HepG2 (cell line): ENCODE measurements at regions not wholly inside any gene's neighbourhood (a gene's known extent, or its start where the extent isn't known, plus 50 kb on each side); places are given as distances from the start of the nearest gene placed in this dataset.
A peak's percentile ranks its signal among the peaks of the same experiment; 100 is the strongest.

Experiments
- ATF2 ChIP-seq: sonication (generic); formaldehyde crosslinking; IDR thresholded peaks from 2 replicates; pipeline ENCODE4 v1.4.0; 2020; ENCODE audit warnings: missing genetic modification reagents
- ATF5 ChIP-seq: sonication (generic); formaldehyde crosslinking; IDR thresholded peaks from 2 replicates; pipeline ENCODE4 v1.4.0; 2020; ENCODE audit warnings: mild to moderate bottlenecking, low read depth, missing genetic modification reagents
- BCL6 ChIP-seq: IDR thresholded peaks from 2 replicates; pipeline ENCODE4 v1.6.1; 2016; ENCODE audit warnings: missing genetic modification reagents, missing compliant biosample characterization
- ELF3 ChIP-seq: IDR thresholded peaks from 2 replicates; pipeline ENCODE4 v1.6.1; 2016; ENCODE audit warnings: missing genetic modification reagents, missing compliant biosample characterization
- HOXA5 ChIP-seq: sonication (generic); formaldehyde crosslinking; IDR thresholded peaks from 2 replicates; pipeline ENCODE4 v1.4.0; 2020; ENCODE audit warnings: missing genetic modification reagents
- HOXD1 ChIP-seq: sonication (generic); formaldehyde crosslinking; IDR thresholded peaks from 2 replicates; pipeline ENCODE4 v1.5.0; 2020; ENCODE audit warnings: missing genetic modification reagents
- PHF21A ChIP-seq: sonication (generic); formaldehyde crosslinking; IDR thresholded peaks from 2 replicates; pipeline ENCODE4 v1.5.0; 2020; ENCODE audit warnings: mild to moderate bottlenecking, missing genetic modification reagents
- RBAK ChIP-seq: sonication (generic); formaldehyde crosslinking; IDR thresholded peaks from 2 replicates; pipeline ENCODE4 v1.5.1; 2020; ENCODE audit warnings: mild to moderate bottlenecking, missing genetic modification reagents
- SAP130 ChIP-seq: IDR thresholded peaks from 2 replicates; pipeline ENCODE4 v1.6.1; 2016; ENCODE audit warnings: low read depth
- SCMH1 ChIP-seq: sonication (generic); formaldehyde crosslinking; IDR thresholded peaks from 2 replicates; pipeline ENCODE4 v1.9.0; 2021; ENCODE audit warnings: missing genetic modification reagents, mild to moderate bottlenecking, borderline replicate concordance
- SIX4 ChIP-seq: sonication (generic); formaldehyde crosslinking; IDR thresholded peaks from 2 replicates; pipeline ENCODE4 v1.4.0; 2020; ENCODE audit warnings: missing genetic modification reagents
- ZBTB7A ChIP-seq: sonication (generic); formaldehyde crosslinking; IDR thresholded peaks from 2 replicates; pipeline ENCODE4 v1.8.0; 2022; ENCODE audit warnings: mild to moderate bottlenecking, missing genetic modification reagents
- ZFP37 ChIP-seq: sonication (generic); formaldehyde crosslinking; IDR thresholded peaks from 2 replicates; pipeline ENCODE4 v1.4.0; 2020; ENCODE audit warnings: missing genetic modification reagents, borderline replicate concordance
- ZNF30 ChIP-seq: sonication (generic); formaldehyde crosslinking; IDR thresholded peaks from 2 replicates; pipeline ENCODE4 v1.5.0; 2020; ENCODE audit warnings: mild to moderate bottlenecking, missing genetic modification reagents
- ZSCAN25 ChIP-seq: sonication (generic); formaldehyde crosslinking; IDR thresholded peaks from 2 replicates; pipeline ENCODE4 v1.8.0; 2022; ENCODE audit warnings: mild to moderate bottlenecking, missing genetic modification reagents
- TF ChIP-seq, protein P1 (sequence below): sonication (generic); formaldehyde crosslinking; IDR thresholded peaks from 2 replicates; pipeline ENCODE4; 2020; ENCODE audit warnings: missing genetic modification reagents, mild to moderate bottlenecking, borderline replicate concordance
- TF ChIP-seq, protein P2 (sequence below): IDR thresholded peaks from 2 replicates; pipeline ENCODE4 v1.6.1; 2016; ENCODE audit warnings: low read depth, control low read depth
- TF ChIP-seq, protein P3 (sequence below): sonication (generic); formaldehyde crosslinking; IDR thresholded peaks from 2 replicates; pipeline ENCODE4 v1.4.0; 2020; ENCODE audit warnings: missing genetic modification reagents
- TF ChIP-seq, protein P4 (sequence below): sonication (generic); formaldehyde crosslinking; IDR thresholded peaks from 2 replicates; pipeline ENCODE4 v1.5.0; 2020; ENCODE audit warnings: mild to moderate bottlenecking, missing genetic modification reagents, moderate library complexity
- TF ChIP-seq, protein P5 (sequence below): sonication (generic); IDR thresholded peaks from 2 replicates; pipeline ENCODE4 v1.6.1; 2016; ENCODE audit warnings: low read depth, borderline replicate concordance

DNA sequence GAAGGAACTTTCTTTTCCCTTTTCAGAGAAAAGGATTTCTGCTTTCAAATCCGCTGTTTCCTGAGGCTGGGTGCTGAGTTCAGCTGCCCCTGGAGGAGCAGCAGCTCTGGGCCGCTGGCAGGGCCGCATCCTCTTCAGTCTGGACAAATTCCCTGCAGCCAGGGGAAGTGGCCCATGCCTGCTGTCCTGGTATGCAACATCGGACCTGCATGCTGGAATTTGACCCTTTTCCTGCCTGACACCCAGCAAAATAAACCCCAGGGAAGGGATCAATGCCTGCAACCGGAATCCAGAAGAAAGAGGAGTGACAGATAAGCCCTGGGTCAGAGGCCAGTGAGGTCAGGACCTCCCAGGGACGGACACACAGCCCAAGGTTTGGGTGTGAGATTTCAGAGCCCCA lies 54.1 kb upstream of the LINC01488 start (continued):
- TF ChIP-seq ATF5 (0 out of 2 replicates have a peak, but pooled peaks have one; percentile 43), ZNF30 (no peak), ZBTB7A (CRISPR knock-in tag) (peak; percentile 48; the same call in 1 of the 2 replicates), SIX4 (CRISPR knock-in tag) (peak; percentile 94), ELF3 (CRISPR knock-in tag) (peak; percentile 80), PHF21A (CRISPR knock-in tag) (peak; percentile 100), ATF2 (CRISPR knock-in tag) (peak; percentile 88), ZFP37 (CRISPR knock-in tag) (0 out of 2 replicates have a peak, but pooled peaks have one; percentile 36), HOXA5 (CRISPR knock-in tag) (peak; percentile 92), ZSCAN25 (CRISPR knock-in tag) (peak; percentile 78), SAP130 (CRISPR knock-in tag) (peak; percentile 80), HOXD1 (CRISPR knock-in tag) (peak; percentile 84), RBAK (CRISPR knock-in tag) (peak; percentile 54; the same call in 1 of the 2 replicates), BCL6 (CRISPR knock-in tag) (peak; percentile 82), SCMH1 (CRISPR knock-in tag) (no peak)
- TF ChIP-seq, protein P1, sequence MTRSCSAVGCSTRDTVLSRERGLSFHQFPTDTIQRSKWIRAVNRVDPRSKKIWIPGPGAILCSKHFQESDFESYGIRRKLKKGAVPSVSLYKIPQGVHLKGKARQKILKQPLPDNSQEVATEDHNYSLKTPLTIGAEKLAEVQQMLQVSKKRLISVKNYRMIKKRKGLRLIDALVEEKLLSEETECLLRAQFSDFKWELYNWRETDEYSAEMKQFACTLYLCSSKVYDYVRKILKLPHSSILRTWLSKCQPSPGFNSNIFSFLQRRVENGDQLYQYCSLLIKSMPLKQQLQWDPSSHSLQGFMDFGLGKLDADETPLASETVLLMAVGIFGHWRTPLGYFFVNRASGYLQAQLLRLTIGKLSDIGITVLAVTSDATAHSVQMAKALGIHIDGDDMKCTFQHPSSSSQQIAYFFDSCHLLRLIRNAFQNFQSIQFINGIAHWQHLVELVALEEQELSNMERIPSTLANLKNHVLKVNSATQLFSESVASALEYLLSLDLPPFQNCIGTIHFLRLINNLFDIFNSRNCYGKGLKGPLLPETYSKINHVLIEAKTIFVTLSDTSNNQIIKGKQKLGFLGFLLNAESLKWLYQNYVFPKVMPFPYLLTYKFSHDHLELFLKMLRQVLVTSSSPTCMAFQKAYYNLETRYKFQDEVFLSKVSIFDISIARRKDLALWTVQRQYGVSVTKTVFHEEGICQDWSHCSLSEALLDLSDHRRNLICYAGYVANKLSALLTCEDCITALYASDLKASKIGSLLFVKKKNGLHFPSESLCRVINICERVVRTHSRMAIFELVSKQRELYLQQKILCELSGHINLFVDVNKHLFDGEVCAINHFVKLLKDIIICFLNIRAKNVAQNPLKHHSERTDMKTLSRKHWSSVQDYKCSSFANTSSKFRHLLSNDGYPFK (CRISPR knock-in tag), result peak; percentile 45; the same call in 1 of the 2 replicates
- TF ChIP-seq, protein P2, sequence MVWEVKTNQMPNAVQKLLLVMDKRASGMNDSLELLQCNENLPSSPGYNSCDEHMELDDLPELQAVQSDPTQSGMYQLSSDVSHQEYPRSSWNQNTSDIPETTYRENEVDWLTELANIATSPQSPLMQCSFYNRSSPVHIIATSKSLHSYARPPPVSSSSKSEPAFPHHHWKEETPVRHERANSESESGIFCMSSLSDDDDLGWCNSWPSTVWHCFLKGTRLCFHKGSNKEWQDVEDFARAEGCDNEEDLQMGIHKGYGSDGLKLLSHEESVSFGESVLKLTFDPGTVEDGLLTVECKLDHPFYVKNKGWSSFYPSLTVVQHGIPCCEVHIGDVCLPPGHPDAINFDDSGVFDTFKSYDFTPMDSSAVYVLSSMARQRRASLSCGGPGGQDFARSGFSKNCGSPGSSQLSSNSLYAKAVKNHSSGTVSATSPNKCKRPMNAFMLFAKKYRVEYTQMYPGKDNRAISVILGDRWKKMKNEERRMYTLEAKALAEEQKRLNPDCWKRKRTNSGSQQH (CRISPR knock-in tag), result no peak
- TF ChIP-seq, protein P3, sequence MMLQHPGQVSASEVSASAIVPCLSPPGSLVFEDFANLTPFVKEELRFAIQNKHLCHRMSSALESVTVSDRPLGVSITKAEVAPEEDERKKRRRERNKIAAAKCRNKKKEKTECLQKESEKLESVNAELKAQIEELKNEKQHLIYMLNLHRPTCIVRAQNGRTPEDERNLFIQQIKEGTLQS (CRISPR knock-in tag), result 0 out of 2 replicates have a peak, but pooled peaks have one; percentile 13
- TF ChIP-seq, protein P4, sequence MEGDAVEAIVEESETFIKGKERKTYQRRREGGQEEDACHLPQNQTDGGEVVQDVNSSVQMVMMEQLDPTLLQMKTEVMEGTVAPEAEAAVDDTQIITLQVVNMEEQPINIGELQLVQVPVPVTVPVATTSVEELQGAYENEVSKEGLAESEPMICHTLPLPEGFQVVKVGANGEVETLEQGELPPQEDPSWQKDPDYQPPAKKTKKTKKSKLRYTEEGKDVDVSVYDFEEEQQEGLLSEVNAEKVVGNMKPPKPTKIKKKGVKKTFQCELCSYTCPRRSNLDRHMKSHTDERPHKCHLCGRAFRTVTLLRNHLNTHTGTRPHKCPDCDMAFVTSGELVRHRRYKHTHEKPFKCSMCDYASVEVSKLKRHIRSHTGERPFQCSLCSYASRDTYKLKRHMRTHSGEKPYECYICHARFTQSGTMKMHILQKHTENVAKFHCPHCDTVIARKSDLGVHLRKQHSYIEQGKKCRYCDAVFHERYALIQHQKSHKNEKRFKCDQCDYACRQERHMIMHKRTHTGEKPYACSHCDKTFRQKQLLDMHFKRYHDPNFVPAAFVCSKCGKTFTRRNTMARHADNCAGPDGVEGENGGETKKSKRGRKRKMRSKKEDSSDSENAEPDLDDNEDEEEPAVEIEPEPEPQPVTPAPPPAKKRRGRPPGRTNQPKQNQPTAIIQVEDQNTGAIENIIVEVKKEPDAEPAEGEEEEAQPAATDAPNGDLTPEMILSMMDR (CRISPR knock-in tag), result peak; percentile 25
- TF ChIP-seq, protein P5, sequence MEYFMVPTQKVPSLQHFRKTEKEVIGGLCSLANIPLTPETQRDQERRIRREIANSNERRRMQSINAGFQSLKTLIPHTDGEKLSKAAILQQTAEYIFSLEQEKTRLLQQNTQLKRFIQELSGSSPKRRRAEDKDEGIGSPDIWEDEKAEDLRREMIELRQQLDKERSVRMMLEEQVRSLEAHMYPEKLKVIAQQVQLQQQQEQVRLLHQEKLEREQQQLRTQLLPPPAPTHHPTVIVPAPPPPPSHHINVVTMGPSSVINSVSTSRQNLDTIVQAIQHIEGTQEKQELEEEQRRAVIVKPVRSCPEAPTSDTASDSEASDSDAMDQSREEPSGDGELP, result peak; percentile 72; the same call in 1 of the 2 replicates
